ENCODE measurements at regions not wholly inside any gene's neighbourhood (a gene's known extent, or its start where the extent isn't known, plus 50 kb on each side); places are given as distances from the start of the nearest gene placed in this dataset.

- Histone ChIP-seq H3K36me3 (no peaks in the 10 kb centered on the region), H3K27me3 (no peaks in the 10 kb centered on the region), H3K4me3 (replicated peaks in 1 of 3) (no peak overlapping the region), H3K4me1 (no peaks in the 10 kb centered on the region), H3K9me3 (no peaks in the 10 kb centered on the region), H3K27ac (no peak overlapping the region)
- intact Hi-C loops (cut with DNase I), result no loop called here
- TF ChIP-seq CTCF (IDR thresholded peaks at IDR 0.05), result no peak
- TF ChIP-seq POLR2A (IDR thresholded peaks at IDR 0.05), result no peak
- no peak for DNase-seq
- WGBS, 2 donors, result 62 to 80% methylated on average over 2 of the region's 2 CpGs
These were observed 255.4 kb upstream of the MYO3A start for GRCh38 chr10:25678666-25679065.

GRCh38 chr10:25682203-25682851 lies 251.7 kb upstream of the MYO3A start:
- no peaks in the 10 kb centered on the region for H3K9me3 ChIP-seq
- H3K4me3 ChIP-seq (replicated peaks in 1 of 3), result no peak overlapping the region
- WGBS, 2 donors, result 41 to 55% methylated on average over 9 of the region's 9 CpGs
- TF ChIP-seq CTCF (IDR thresholded peaks at IDR 0.05) (peak in 3 of 6 experiments; percentile 14 to 54 (median 54)), POLR2A (IDR thresholded peaks at IDR 0.05) (no peak)
- no peaks in the 10 kb centered on the region for H3K4me1 ChIP-seq
- peak; percentile 33 to 35 for DNase-seq
- intact Hi-C loops (cut with DNase I), result no loop called here
- H3K27me3 ChIP-seq, result no peaks in the 10 kb centered on the region
- H3K27ac ChIP-seq, result no peak overlapping the region
- H3K36me3 ChIP-seq, result no peaks in the 10 kb centered on the region

GRCh38 chr10:25683344-25683743 lies 250.7 kb upstream of the MYO3A start:
- no peak overlapping the region for H3K27ac ChIP-seq
- no peaks in the 10 kb centered on the region for H3K27me3 ChIP-seq
- intact Hi-C loops (cut with DNase I), result no loop called here
- no peak for DNase-seq
- TF ChIP-seq POLR2A (IDR thresholded peaks at IDR 0.05) (no peak), CTCF (IDR thresholded peaks at IDR 0.05) (no peak)
- WGBS, 2 donors, result 87 to 91% methylated on average over 4 of the region's 4 CpGs
- no peaks in the 10 kb centered on the region for H3K9me3 ChIP-seq
- no peaks in the 10 kb centered on the region for H3K36me3 ChIP-seq
- H3K4me3 ChIP-seq (replicated peaks in 1 of 3), result no peak overlapping the region
- no peaks in the 10 kb centered on the region for H3K4me1 ChIP-seq

- WGBS, 2 donors, result 75 to 81% methylated on average over 1 of the region's 1 CpG
- Histone ChIP-seq H3K36me3 (no peaks in the 10 kb centered on the region), H3K4me3 (replicated peaks in 1 of 3) (no peak overlapping the region), H3K9me3 (no peaks in the 10 kb centered on the region), H3K4me1 (no peaks in the 10 kb centered on the region), H3K27me3 (no peaks in the 10 kb centered on the region), H3K27ac (no peak overlapping the region)
- no peak for TF ChIP-seq CTCF (IDR thresholded peaks at IDR 0.05)
- no peak for TF ChIP-seq POLR2A (IDR thresholded peaks at IDR 0.05)
- intact Hi-C loops (cut with DNase I), result no loop called here
- no peak for DNase-seq
These were observed 246.5 kb upstream of the MYO3A start for GRCh38 chr10:25687521-25687920.

GRCh38 chr10:25689346-25690100 lies 244.5 kb upstream of the MYO3A start:
- WGBS, 2 donors, result 84 to 86% methylated on average over 3 of the region's 3 CpGs
- intact Hi-C loops (cut with DNase I), result no loop called here

More at GRCh38 chr10:25689346-25690100, 244.5 kb upstream of the MYO3A start:
- no peak for DNase-seq
- Histone ChIP-seq H3K4me3 (replicated peaks in 1 of 3) (no peak overlapping the region), H3K9me3 (no peaks in the 10 kb centered on the region), H3K36me3 (no peaks in the 10 kb centered on the region), H3K27me3 (no peaks in the 10 kb centered on the region), H3K4me1 (no peaks in the 10 kb centered on the region), H3K27ac (no peak overlapping the region)
- TF ChIP-seq CTCF (IDR thresholded peaks at IDR 0.05) (no peak), POLR2A (IDR thresholded peaks at IDR 0.05) (no peak)
